Gastrocnemius medialis (tissue), 4 donors: ENCODE measurements at regions not wholly inside any gene's neighbourhood (a gene's known extent, or its start where the extent isn't known, plus 50 kb on each side); places are given as distances from the start of the nearest gene placed in this dataset.

Experiments used
- ATAC-seq, 2 donors: fragments of 150-250 bp; one replicate each; pipeline ENCODE4 v1.9.1; 2016
- DNase-seq, 2 donors: peaks; one replicate each; pipeline ENCODE4 v3.0.0-alpha.2; 2019
- H3K27ac ChIP-seq, 4 donors: fragments of 200-600 bp; sonication (generic); 1 replicate in 1 of 4; 2 replicates in 3 of 4; pipeline ENCODE4 v1.5.1; 2016 to 2018; ENCODE audit warnings: mild to moderate bottlenecking in 2 of 4, moderate library complexity in 1 of 4
- H3K27me3 ChIP-seq, 3 donors: fragments of 200-600 bp; sonication (generic) in 2 of 3; 1 replicate in 1 of 3; 2 replicates in 2 of 3; pipeline versions ENCODE4 v1.5.1 to v1.6.0; 2016 to 2019; ENCODE audit warnings: mild to moderate bottlenecking in 1 of 3, moderate library complexity in 1 of 3
- H3K36me3 ChIP-seq, 2 donors: fragments of 200-600 bp; sonication (generic) in 1 of 2; one replicate each; pipeline ENCODE4 v1.5.1; 2017 to 2018
- H3K4me1 ChIP-seq, 2 donors: fragments of 200-600 bp; sonication (generic) in 1 of 2; one replicate each; pipeline ENCODE4 v1.5.1; 2016 to 2017; ENCODE audit warnings: mild to moderate bottlenecking in 2 of 2
- H3K4me3 ChIP-seq, 4 donors: fragments of 200-600 bp; sonication (generic) in 3 of 4; 1 replicate in 1 of 4; 2 replicates in 3 of 4; pipeline ENCODE4 v1.5.1; 2016 to 2019; ENCODE audit warnings: mild to moderate bottlenecking in 2 of 4
- H3K9me3 ChIP-seq, 3 donors: fragments of 200-600 bp; sonication (generic) in 2 of 3; 1 replicate in 1 of 3; 2 replicates in 2 of 3; pipeline ENCODE4 v1.5.1; 2016 to 2019
- POLR2A ChIP-seq, 2 donors: fragments of 450-650 bp; IDR thresholded peaks; one replicate each; pipeline ENCODE4 v1.6.1; 2017; ENCODE audit warnings: antibody characterized with exemption in 2 of 2, mild to moderate bottlenecking in 2 of 2, moderate library complexity in 2 of 2
- in situ Hi-C, 4 donors: fragments of 200-750 bp; cut with MboI; loops; one replicate each; pipeline versions ENCODE4 v1.15.0 to v1.8.0; 2017; ENCODE audit warnings: low sequenced_read_pairs in 4 of 4
- intact Hi-C: fragments of 100-400 bp; cut with DNase I; formaldehyde crosslinking; loops from one replicate; pipeline ENCODE4 v1.15.1; 2023; ENCODE audit warnings: low total_unique reads
- TF ChIP-seq, protein P1 (sequence below), 5 experiments: fragments of 450-650 bp in 3 of 5; fragments of 200-600 bp in 2 of 5; sonication (generic) in 2 of 5; IDR thresholded peaks in 4 of 5; conservative IDR thresholded peaks in 1 of 5; 1 replicate in 4 of 5; 2 replicates in 1 of 5; pipeline ENCODE4 v1.5.1; 2016 to 2019; ENCODE audit warnings: antibody characterized with exemption in 5 of 5, mild to moderate bottlenecking in 3 of 5, moderate library complexity in 3 of 5

DNA sequence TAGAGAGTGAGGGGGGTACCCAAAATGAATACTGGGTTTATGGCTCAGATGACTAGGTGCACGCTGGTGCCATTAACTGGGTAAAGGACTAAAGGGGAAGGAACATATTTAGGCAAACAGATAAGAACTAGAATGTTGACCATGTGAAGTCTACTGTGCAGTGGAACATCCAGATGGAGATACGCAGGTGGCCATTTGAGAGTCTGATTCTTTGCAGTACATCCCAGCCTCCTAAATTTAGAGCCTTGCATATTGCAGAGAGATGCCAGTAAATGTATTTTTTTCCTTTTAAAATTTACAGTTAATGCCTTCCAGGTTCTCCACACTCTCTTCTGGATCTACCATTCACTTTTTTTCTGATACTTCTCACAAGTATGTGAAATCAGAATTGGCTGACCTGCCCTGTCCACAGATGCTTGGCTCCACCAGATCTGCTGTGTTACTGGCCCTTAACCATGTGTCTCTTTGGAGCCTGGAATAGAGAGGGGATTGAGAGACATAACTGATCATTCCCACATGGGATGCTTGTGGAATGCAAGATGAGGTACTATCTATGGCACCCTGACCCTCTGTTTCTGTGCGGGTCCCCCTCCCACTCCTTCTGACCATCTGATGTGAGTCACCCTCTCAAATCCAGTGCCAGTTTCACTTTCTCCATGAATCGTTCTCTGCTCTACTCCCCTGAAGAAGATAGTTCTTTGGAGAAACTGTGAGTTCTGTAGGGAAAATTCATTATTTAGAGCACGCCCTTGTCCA lies 77.0 kb upstream of the NCAM1 start:
- no peak overlapping the region for H3K27ac ChIP-seq
- H3K4me1 ChIP-seq, result peaks cover 0 to 4% of the 10 kb centered on the region in 2 donors
- intact Hi-C loops (no loop called here), in situ Hi-C loops (no loop called here)
- no peak for DNase-seq
- H3K27me3 ChIP-seq, result no peaks in the 10 kb centered on the region
- TF ChIP-seq, protein P1, sequence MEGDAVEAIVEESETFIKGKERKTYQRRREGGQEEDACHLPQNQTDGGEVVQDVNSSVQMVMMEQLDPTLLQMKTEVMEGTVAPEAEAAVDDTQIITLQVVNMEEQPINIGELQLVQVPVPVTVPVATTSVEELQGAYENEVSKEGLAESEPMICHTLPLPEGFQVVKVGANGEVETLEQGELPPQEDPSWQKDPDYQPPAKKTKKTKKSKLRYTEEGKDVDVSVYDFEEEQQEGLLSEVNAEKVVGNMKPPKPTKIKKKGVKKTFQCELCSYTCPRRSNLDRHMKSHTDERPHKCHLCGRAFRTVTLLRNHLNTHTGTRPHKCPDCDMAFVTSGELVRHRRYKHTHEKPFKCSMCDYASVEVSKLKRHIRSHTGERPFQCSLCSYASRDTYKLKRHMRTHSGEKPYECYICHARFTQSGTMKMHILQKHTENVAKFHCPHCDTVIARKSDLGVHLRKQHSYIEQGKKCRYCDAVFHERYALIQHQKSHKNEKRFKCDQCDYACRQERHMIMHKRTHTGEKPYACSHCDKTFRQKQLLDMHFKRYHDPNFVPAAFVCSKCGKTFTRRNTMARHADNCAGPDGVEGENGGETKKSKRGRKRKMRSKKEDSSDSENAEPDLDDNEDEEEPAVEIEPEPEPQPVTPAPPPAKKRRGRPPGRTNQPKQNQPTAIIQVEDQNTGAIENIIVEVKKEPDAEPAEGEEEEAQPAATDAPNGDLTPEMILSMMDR (IDR thresholded peaks at IDR 0.05 in 4 of 5, conservative IDR thresholded peaks at IDR 0.05 in 1 of 5), result no peak
- no peak for TF ChIP-seq POLR2A (IDR thresholded peaks at IDR 0.05)
- H3K9me3 ChIP-seq, result no peaks in the 10 kb centered on the region
- ATAC-seq, result no peak
- no peak overlapping the region for H3K4me3 ChIP-seq
- no peaks in the 10 kb centered on the region for H3K36me3 ChIP-seq

DNA sequence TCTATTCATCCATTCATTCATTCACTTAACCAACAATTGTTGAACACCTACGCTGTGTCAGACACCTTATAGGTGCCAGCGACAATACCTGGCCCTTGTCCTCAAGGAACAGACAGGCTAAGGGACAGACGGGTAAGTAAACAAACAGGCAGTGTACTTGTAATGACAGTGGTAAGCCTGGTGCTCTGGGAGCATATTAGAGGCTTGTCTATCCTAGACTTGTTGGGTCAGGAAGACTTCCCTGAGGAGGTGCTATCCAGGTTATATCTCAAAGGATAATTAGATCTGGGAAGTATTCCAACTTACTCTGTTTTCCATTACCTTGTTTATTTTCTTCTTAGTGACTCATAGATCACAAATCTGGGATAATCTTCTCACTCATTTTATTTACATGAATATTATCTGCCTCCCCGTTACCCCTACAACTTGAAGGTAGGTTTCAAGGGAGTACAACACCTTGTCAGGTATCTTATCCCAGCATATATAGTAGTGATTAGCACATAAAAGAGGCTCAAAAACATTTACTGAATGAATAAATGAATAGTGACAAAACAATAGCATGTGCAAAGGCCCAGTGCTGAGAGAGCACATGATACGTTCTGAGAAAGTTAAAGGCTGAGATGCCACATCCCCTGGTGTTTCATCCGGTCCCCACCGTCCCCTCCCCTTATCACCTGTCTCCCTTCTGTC lies 75.3 kb upstream of the NCAM1 start:
- intact Hi-C loops (no loop called here), in situ Hi-C loops (no loop called here)
- no peak for DNase-seq
- H3K4me3 ChIP-seq, result no peak overlapping the region
- no peak overlapping the region for H3K27ac ChIP-seq
- H3K36me3 ChIP-seq, result no peaks in the 10 kb centered on the region
- H3K4me1 ChIP-seq, result peaks cover 0 to 4% of the 10 kb centered on the region in 2 donors
- no peak for ATAC-seq
- no peaks in the 10 kb centered on the region for H3K27me3 ChIP-seq
- no peaks in the 10 kb centered on the region for H3K9me3 ChIP-seq
- TF ChIP-seq, protein P1 (IDR thresholded peaks at IDR 0.05 in 4 of 5, conservative IDR thresholded peaks at IDR 0.05 in 1 of 5), result no peak
- no peak for TF ChIP-seq POLR2A (IDR thresholded peaks at IDR 0.05)

GRCh38 chr11:112886434-112887370 lies 74.5 kb upstream of the NCAM1 start:
- Histone ChIP-seq H3K36me3 (no peaks in the 10 kb centered on the region), H3K9me3 (no peaks in the 10 kb centered on the region), H3K4me3 (no peak overlapping the region), H3K27me3 (no peaks in the 10 kb centered on the region), H3K27ac (no peak overlapping the region), H3K4me1 (peaks cover 0 to under 1% of the 10 kb centered on the region in 2 donors)
- no peak for TF ChIP-seq POLR2A (IDR thresholded peaks at IDR 0.05)
- TF ChIP-seq, protein P1 (IDR thresholded peaks at IDR 0.05 in 4 of 5, conservative IDR thresholded peaks at IDR 0.05 in 1 of 5), result no peak
- ATAC-seq (no peak), DNase-seq (no peak)
- in situ Hi-C loops (no loop called here), intact Hi-C loops (no loop called here)

DNA sequence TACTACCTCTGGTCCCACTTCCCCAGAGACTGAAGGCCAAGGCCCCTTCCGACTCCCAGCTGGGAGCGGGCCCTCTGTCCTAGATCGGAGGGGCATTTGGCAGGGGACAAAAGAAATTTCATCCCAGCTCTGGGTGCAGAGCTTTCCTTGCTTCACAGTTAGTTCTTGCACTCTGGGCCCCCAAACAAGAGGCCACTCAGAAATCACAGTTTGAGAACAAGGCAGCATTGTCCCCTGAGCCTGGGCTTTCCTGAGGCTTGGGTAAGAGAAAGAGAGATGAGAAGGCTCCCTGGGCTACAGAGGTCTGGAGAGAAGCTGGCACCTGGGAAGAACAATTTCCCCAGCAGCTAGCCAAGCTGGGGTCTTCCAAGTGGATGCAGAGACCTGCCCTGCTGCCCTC lies 71.8 kb upstream of the NCAM1 start:
- in situ Hi-C loops, result no loop called here
- no peak overlapping the region for H3K4me3 ChIP-seq
- no peaks in the 10 kb centered on the region for H3K9me3 ChIP-seq
- TF ChIP-seq, protein P1 (IDR thresholded peaks at IDR 0.05 in 4 of 5, conservative IDR thresholded peaks at IDR 0.05 in 1 of 5), result no peak
- no peak for TF ChIP-seq POLR2A (IDR thresholded peaks at IDR 0.05)
- ATAC-seq (no peak), DNase-seq (no peak)
- intact Hi-C loops, result no loop called here
- H3K27me3 ChIP-seq, result no peaks in the 10 kb centered on the region
- no peak overlapping the region for H3K27ac ChIP-seq
- no peaks in the 10 kb centered on the region for H3K36me3 ChIP-seq
- no peaks in the 10 kb centered on the region for H3K4me1 ChIP-seq
